GM23248 (cell line): ENCODE measurements at regions not wholly inside any gene's neighbourhood (a gene's known extent, or its start where the extent isn't known, plus 50 kb on each side); places are given as distances from the start of the nearest gene placed in this dataset.

Experiments
- EZH2 ChIP-seq: fragments of 200-600 bp; sonication (generic); IDR thresholded peaks from 2 replicates; pipeline ENCODE4 v1.6.1; 2018; ENCODE audit warnings: antibody characterized with exemption, mild to moderate bottlenecking; ENCODE audit not compliant: insufficient read depth, poor library complexity, severe bottlenecking
- EZH2phosphoT487 ChIP-seq: fragments of 200-600 bp; sonication (generic); IDR thresholded peaks from 2 replicates; pipeline ENCODE4 v1.6.1; 2018; ENCODE audit warnings: antibody characterized with exemption, moderate library complexity, mild to moderate bottlenecking, low read depth; ENCODE audit not compliant: insufficient read depth

- no peak for TF ChIP-seq EZH2
- no peak for TF ChIP-seq EZH2phosphoT487
These were observed 69.8 kb upstream of the ADRA1D start for GRCh38 chr20:4318891-4319290.
